Muscle layer of duodenum (tissue), 2 donors: ENCODE measurements at regions not wholly inside any gene's neighbourhood (a gene's known extent, or its start where the extent isn't known, plus 50 kb on each side); places are given as distances from the start of the nearest gene placed in this dataset.
"Not testable (repeated sequence)": the region's sequence is repeated elsewhere in the genome, so short reads cannot be mapped to it uniquely, and the experiment has no call there.

Experiments
- H3K27ac ChIP-seq: one replicate; pipeline ENCODE4 v1.7.0; 2013; ENCODE audit warnings: mild to moderate bottlenecking, low read length
- H3K27me3 ChIP-seq: one replicate; pipeline ENCODE4 v1.7.0; 2013; ENCODE audit warnings: low read depth, mild to moderate bottlenecking, control low read depth, low read length
- H3K36me3 ChIP-seq, 2 donors: one replicate each; pipeline ENCODE4 v1.7.0; 2013; ENCODE audit warnings: low read length in 2 of 2, control low read depth in 1 of 2, mild to moderate bottlenecking in 1 of 2; ENCODE audit not compliant: insufficient read depth in 2 of 2, control insufficient read depth in 1 of 2
- H3K4me1 ChIP-seq, 2 donors: one replicate each; pipeline ENCODE4 v1.7.0; 2013; ENCODE audit warnings: low read length in 2 of 2, mild to moderate bottlenecking in 2 of 2, control low read depth in 1 of 2, moderate library complexity in 1 of 2; ENCODE audit not compliant: insufficient read depth in 2 of 2, control insufficient read depth in 1 of 2
- H3K4me3 ChIP-seq, 2 donors: one replicate each; pipeline ENCODE4 v1.7.0; 2013; ENCODE audit warnings: low read length in 2 of 2, low read depth in 1 of 2, mild to moderate bottlenecking in 1 of 2
- H3K9me3 ChIP-seq, 2 donors: one replicate each; pipeline ENCODE4 v1.7.0; 2013; ENCODE audit warnings: low read length in 2 of 2, control low read depth in 1 of 2, mild to moderate bottlenecking in 1 of 2; ENCODE audit not compliant: control insufficient read depth in 1 of 2
- donor health status: healthy.

DNA sequence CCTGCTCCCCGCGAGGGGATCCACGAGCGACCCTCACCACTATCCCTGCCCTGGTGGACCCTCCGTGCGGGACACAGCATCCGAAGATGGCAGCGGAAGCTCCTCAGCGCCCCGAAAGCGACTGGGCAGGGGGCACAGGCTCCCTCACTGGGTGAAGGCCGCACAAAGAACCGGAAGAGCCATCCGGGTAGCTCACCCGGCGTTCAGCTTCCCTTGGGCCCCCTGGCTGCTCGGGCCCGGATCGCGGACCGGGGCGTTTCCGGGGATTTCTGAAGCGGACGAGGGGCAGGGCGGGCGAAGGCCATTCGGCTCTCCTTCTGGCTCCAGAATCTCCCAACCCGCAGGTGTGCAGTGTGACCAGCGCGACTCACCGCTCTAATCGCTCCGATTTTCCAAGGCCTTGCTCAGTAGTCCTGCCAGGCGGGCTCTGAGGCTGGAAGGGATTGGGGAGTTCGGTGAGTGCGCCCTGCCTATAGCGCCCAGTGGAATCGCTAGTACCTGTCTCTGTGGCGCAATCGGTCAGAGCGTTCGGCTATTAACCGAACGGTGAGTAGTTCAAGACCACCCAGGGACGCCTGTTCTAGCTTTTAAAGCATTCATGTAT is 94.3 kb upstream of the NBPF11 start:
- not testable (repeated sequence) for H3K4me1 ChIP-seq, H3K27ac ChIP-seq, H3K4me3 ChIP-seq, H3K9me3 ChIP-seq, H3K36me3 ChIP-seq, H3K27me3 ChIP-seq

GRCh38 chr1:148245843-148246242 is 93.8 kb upstream of the NBPF11 start:
- H3K4me1 ChIP-seq, H3K9me3 ChIP-seq, H3K27ac ChIP-seq, H3K27me3 ChIP-seq, H3K4me3 ChIP-seq, H3K36me3 ChIP-seq: not testable (repeated sequence)

GRCh38 chr1:148245443-148245842 is 93.4 kb upstream of the NBPF11 start:
- not testable (repeated sequence) for H3K4me1 ChIP-seq, H3K27ac ChIP-seq, H3K27me3 ChIP-seq, H3K4me3 ChIP-seq, H3K36me3 ChIP-seq, H3K9me3 ChIP-seq

DNA sequence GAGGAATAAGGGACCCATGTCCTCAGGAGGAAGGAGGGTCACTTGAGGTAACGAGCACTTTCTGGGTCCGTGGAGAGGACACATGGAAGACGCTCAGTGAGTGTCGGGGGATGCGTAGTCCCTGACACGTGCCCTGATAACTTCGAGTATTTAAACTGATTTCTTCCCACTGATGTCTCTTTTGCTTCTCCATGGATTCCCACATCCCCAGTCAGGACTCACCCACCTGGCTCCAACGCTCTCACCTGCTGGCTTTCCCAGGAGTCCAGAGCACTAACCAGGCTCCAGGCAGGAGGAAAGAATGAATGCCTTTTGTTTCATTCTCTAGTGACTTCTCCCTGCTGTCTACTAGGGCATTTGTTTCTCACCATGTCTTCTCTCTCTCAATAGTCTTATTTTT is 81.2 kb upstream of the NBPF11 start:
- H3K4me1 ChIP-seq, H3K27me3 ChIP-seq, H3K36me3 ChIP-seq, H3K9me3 ChIP-seq, H3K27ac ChIP-seq, H3K4me3 ChIP-seq: not testable (repeated sequence)

- not testable (repeated sequence) for H3K27me3 ChIP-seq, H3K27ac ChIP-seq, H3K4me3 ChIP-seq, H3K4me1 ChIP-seq, H3K9me3 ChIP-seq, H3K36me3 ChIP-seq
Measured at GRCh38 chr1:148228846-148229245, 76.8 kb upstream of the NBPF11 start.

DNA sequence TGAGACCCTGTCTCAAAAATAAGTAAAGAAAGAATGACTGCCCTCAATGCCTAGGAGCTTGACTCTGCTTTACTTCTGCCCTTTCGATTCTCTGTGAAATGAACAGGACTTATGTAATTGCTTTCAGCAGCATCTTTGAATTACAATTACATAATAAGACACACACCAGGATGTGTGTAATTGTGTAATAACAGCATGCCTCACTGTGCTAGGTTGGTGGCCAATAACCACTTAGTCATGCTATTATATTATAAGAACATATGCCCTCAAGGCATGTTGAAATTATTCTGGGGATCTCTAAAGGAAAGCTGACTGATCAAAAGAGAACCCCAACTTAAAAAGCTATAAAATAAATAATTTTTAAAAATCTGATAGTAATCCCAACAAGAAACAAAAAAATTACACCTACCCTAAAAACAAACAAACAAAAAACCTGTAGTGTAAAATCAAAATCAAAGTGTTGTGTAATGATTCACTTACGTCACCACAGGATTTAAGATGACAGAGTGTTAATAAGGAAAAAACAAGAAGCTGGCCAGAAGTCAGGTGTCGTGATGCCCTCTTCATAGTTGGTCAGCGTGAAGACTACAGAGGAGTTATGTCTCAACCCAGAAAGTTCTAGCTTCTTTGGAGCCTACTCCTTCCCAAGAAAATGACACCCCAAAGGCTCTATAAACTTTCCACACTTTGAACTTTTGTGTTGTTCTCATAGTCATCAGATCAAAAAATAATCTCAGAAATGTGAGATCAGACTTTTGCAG is 70.5 kb upstream of the NBPF11 start:
- H3K27me3 ChIP-seq, H3K36me3 ChIP-seq, H3K4me1 ChIP-seq: not testable (repeated sequence)

GRCh38 chr1:148221593-148221992 is 69.5 kb upstream of the NBPF11 start:
- not testable (repeated sequence) for H3K27ac ChIP-seq, H3K9me3 ChIP-seq, H3K4me1 ChIP-seq, H3K4me3 ChIP-seq, H3K27me3 ChIP-seq, H3K36me3 ChIP-seq

More for the DNA sequence above, 70.5 kb upstream of the NBPF11 start:
- H3K9me3 ChIP-seq, H3K4me3 ChIP-seq, H3K27ac ChIP-seq: not testable (repeated sequence)

GRCh38 chr1:148219229-148219628 is 67.1 kb upstream of the NBPF11 start:
- not testable (repeated sequence) for H3K4me1 ChIP-seq, H3K27me3 ChIP-seq, H3K4me3 ChIP-seq, H3K9me3 ChIP-seq, H3K36me3 ChIP-seq, H3K27ac ChIP-seq

GRCh38 chr1:148211191-148211590 is 59.1 kb upstream of the NBPF11 start:
- H3K9me3 ChIP-seq, H3K36me3 ChIP-seq, H3K4me1 ChIP-seq, H3K27me3 ChIP-seq, H3K27ac ChIP-seq, H3K4me3 ChIP-seq: not testable (repeated sequence)

- H3K27me3 ChIP-seq, H3K4me3 ChIP-seq, H3K4me1 ChIP-seq, H3K36me3 ChIP-seq, H3K27ac ChIP-seq, H3K9me3 ChIP-seq: not testable (repeated sequence)
Measured at GRCh38 chr1:148210624-148211023, 58.5 kb upstream of the NBPF11 start.

GRCh38 chr1:148210166-148210565 is 58.1 kb upstream of the NBPF11 start:
- not testable (repeated sequence) for H3K36me3 ChIP-seq

GRCh38 chr1:148202013-148202412 is 49.9 kb upstream of the NBPF11 start:
- not testable (repeated sequence) for H3K4me3 ChIP-seq, H3K27ac ChIP-seq, H3K36me3 ChIP-seq, H3K27me3 ChIP-seq, H3K9me3 ChIP-seq, H3K4me1 ChIP-seq

More at GRCh38 chr1:148210166-148210565, 58.1 kb upstream of the NBPF11 start:
- H3K4me3 ChIP-seq, H3K9me3 ChIP-seq, H3K27ac ChIP-seq, H3K27me3 ChIP-seq, H3K4me1 ChIP-seq: not testable (repeated sequence)
